ENCODE measurements at regions not wholly inside any gene's neighbourhood (a gene's known extent, or its start where the extent isn't known, plus 50 kb on each side); places are given as distances from the start of the nearest gene placed in this dataset.

GRCh38 chr11:15690320-15690719 lies 575.6 kb downstream of the INSC start:
- CTCF ChIA-PET, result no interaction called here
- no peak for DNase-seq
- H3K27ac Mint-ChIP-seq, result no peak overlapping the region
- H3K27me3 Mint-ChIP-seq (ENCODE audit: low read depth), result peaks cover 11% of the 10 kb centered on the region
- peaks cover 4% of the 10 kb centered on the region for H3K9me3 Mint-ChIP-seq
- no peak overlapping the region for H3K4me3 Mint-ChIP-seq
- no peaks in the 10 kb centered on the region for H3K36me3 Mint-ChIP-seq (ENCODE audit: low read depth)
- H3K4me1 Mint-ChIP-seq (ENCODE audit: low read depth), result no peaks in the 10 kb centered on the region
- intact Hi-C loops (cut with micrococcal nuclease), result no loop called here

DNA sequence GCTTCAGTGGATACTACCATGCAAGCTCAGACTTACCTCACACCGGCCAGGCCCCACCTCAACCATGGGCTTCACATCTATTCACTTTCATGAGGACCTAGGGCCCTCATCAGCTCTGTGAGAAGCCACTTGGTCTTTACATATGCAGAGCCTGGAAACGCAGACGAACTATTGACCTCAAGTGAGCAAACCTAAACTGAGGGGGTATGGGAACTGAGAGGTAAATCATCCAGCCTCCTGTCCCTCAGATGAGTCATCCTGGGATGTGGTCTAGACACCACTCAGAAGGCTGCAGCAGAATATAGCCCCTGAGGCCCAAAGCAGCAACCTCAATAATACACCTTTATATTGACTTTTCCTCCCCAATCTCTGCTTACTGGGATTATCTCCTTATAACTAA lies 578.0 kb downstream of the INSC start:
- H3K36me3 Mint-ChIP-seq (ENCODE audit: low read depth), result no peaks in the 10 kb centered on the region
- H3K9me3 Mint-ChIP-seq, result peaks cover 2% of the 10 kb centered on the region
- H3K27ac Mint-ChIP-seq, result no peak overlapping the region
- no peaks in the 10 kb centered on the region for H3K4me1 Mint-ChIP-seq (ENCODE audit: low read depth)
- DNase-seq, result no peak
- CTCF ChIA-PET, result no interaction called here
- H3K4me3 Mint-ChIP-seq, result no peak overlapping the region
- intact Hi-C loops (cut with micrococcal nuclease), result no loop called here
- peaks cover 11% of the 10 kb centered on the region for H3K27me3 Mint-ChIP-seq (ENCODE audit: low read depth)

- Mint-ChIP-seq H3K36me3 (ENCODE audit: low read depth) (no peaks in the 10 kb centered on the region), H3K27me3 (ENCODE audit: low read depth) (peaks cover 8% of the 10 kb centered on the region), H3K4me3 (no peak overlapping the region), H3K4me1 (ENCODE audit: low read depth) (no peaks in the 10 kb centered on the region), H3K27ac (no peak overlapping the region), H3K9me3 (peaks cover 2% of the 10 kb centered on the region)
- no peak for DNase-seq
- CTCF ChIA-PET, result interaction anchor here (1.8 kb wide), 1 partner anchor 47 kb away, joined by 5 read pairs; no protein-coding TSS in a partner anchor
- intact Hi-C loops (cut with micrococcal nuclease), result no loop called here
These were observed 580.5 kb downstream of the INSC start for GRCh38 chr11:15695096-15695721.

GRCh38 chr11:15696069-15696468 lies 581.3 kb downstream of the INSC start:
- no peak overlapping the region for H3K4me3 Mint-ChIP-seq
- intact Hi-C loops (cut with micrococcal nuclease), result no loop called here
- peaks cover 8% of the 10 kb centered on the region for H3K27me3 Mint-ChIP-seq (ENCODE audit: low read depth)
- H3K9me3 Mint-ChIP-seq, result peaks cover 2% of the 10 kb centered on the region
- H3K36me3 Mint-ChIP-seq (ENCODE audit: low read depth), result no peaks in the 10 kb centered on the region
- DNase-seq, result no peak
- no peaks in the 10 kb centered on the region for H3K4me1 Mint-ChIP-seq (ENCODE audit: low read depth)
- CTCF ChIA-PET, result interaction anchor here (1.8 kb wide), 1 partner anchor 47 kb away, joined by 5 read pairs; no protein-coding TSS in a partner anchor
- H3K27ac Mint-ChIP-seq, result no peak overlapping the region

DNA sequence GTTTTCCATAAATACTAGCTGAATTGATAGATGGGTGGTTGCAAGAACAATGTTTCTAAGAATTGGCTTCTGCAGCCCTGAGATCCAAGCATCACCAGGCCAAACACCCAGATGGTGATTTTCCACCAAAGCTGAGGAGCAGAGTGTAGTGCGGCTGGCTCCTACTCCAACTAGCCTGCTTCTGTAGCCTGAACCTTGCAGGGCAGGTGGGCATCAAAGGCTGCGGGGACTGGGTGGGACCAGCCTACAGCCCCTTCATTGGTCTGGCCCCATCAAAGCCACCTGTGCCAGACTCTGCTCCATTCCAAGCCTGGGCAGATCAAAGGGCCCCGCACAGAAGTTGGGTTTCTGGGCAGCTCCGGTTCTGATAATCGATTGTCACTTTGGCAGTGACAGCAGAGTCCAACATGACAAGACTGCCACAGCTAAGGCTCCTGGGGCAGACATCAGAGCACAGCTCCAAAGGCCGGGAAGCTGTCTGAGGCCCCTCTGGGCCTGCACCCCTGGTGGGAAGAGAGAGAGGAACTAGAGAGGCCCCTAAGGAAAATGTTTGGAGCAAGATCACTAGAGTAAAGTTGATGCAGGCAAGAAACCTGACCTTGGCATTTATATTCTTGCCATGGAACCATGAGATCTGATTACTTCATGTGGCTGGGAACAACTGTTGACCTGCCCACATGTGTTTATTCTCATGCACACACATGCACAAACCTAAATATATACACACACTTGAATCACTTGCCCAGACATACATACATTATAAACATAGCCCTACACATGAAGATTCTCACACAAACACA lies 582.9 kb downstream of the INSC start:
- peaks cover 2% of the 10 kb centered on the region for H3K27me3 Mint-ChIP-seq (ENCODE audit: low read depth)
- no peaks in the 10 kb centered on the region for H3K4me1 Mint-ChIP-seq (ENCODE audit: low read depth)
- H3K9me3 Mint-ChIP-seq, result no peaks in the 10 kb centered on the region
- CTCF ChIA-PET, result no interaction called here
- no peak overlapping the region for H3K4me3 Mint-ChIP-seq
- H3K36me3 Mint-ChIP-seq (ENCODE audit: low read depth), result no peaks in the 10 kb centered on the region
- H3K27ac Mint-ChIP-seq, result no peak overlapping the region
- DNase-seq, result no peak
- intact Hi-C loops (cut with micrococcal nuclease), result no loop called here

- CTCF ChIA-PET, result no interaction called here
- Mint-ChIP-seq H3K4me3 (no peak overlapping the region), H3K27me3 (ENCODE audit: low read depth) (no peaks in the 10 kb centered on the region), H3K36me3 (ENCODE audit: low read depth) (no peaks in the 10 kb centered on the region), H3K27ac (no peak overlapping the region), H3K9me3 (no peaks in the 10 kb centered on the region), H3K4me1 (ENCODE audit: low read depth) (no peaks in the 10 kb centered on the region)
- intact Hi-C loops (cut with micrococcal nuclease), result no loop called here
- DNase-seq, result no peak
These were observed 584.1 kb downstream of the INSC start for GRCh38 chr11:15698855-15699254.

DNA sequence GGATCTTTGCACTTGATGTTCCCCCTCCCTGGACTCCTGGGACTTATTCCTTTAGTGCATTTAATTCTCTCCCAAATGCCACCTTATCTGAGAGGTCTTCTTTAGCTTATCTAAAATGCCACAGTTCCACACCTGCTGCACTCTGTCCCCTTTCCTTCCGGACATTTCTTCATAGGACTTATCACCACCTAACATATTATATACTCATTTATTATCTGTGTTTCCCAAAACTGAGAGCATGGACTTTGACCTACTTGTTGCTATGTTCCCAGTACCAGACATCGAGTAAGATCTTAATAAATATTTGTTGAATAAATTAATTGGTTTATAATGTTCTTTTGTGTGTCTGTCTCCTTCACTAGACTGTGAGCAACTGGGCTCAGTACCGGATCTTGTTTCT lies 585.3 kb downstream of the INSC start:
- Mint-ChIP-seq H3K27me3 (ENCODE audit: low read depth) (no peaks in the 10 kb centered on the region), H3K4me1 (ENCODE audit: low read depth) (no peaks in the 10 kb centered on the region), H3K4me3 (no peak overlapping the region), H3K27ac (no peak overlapping the region), H3K9me3 (no peaks in the 10 kb centered on the region), H3K36me3 (ENCODE audit: low read depth) (no peaks in the 10 kb centered on the region)
- DNase-seq, result no peak
- CTCF ChIA-PET, result no interaction called here
- intact Hi-C loops (cut with micrococcal nuclease), result no loop called here

DNA sequence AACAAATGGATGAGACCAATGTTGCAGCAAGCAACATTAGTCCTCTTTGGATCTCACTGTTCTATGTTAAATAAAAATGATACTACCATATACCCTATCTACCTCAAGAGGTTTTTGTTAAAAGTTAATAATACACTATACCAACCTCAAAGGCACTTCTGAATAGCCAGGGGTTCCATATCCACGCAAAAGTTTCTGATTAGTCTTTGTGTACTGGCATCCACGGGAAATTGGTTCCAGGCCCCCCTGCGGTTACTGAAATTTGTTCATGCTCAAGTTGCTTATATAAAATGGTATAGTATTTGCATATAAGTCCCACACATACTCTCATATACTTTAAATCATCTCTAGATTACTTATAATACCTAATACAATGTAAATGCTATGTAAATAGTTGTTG lies 585.7 kb downstream of the INSC start:
- no peaks in the 10 kb centered on the region for H3K36me3 Mint-ChIP-seq (ENCODE audit: low read depth)
- no peak overlapping the region for H3K4me3 Mint-ChIP-seq
- no peak overlapping the region for H3K27ac Mint-ChIP-seq
- no peaks in the 10 kb centered on the region for H3K9me3 Mint-ChIP-seq
- no peak for DNase-seq
- no peaks in the 10 kb centered on the region for H3K4me1 Mint-ChIP-seq (ENCODE audit: low read depth)
- CTCF ChIA-PET, result no interaction called here
- intact Hi-C loops (cut with micrococcal nuclease), result no loop called here
- no peaks in the 10 kb centered on the region for H3K27me3 Mint-ChIP-seq (ENCODE audit: low read depth)

DNA sequence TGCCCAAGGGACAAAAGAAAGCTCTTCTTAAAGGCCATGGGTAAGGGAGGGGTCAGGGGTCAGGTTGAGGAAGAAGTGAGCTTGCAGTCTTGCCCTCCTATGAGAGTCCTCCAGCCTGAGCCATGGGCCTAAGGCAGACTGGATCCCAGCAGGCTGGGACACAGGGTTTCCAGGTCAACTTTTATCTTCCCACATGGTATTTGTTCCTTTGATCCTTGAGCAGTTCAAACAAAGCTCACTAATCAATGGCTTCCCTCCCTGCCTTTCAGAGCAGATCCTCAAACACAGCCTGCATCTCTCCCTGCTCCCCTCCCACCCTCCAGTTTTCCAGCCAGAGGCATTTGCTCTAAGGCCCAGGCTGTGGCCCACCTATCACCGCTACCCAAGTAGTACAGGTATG lies 589.3 kb downstream of the INSC start:
- Mint-ChIP-seq H3K36me3 (ENCODE audit: low read depth) (no peaks in the 10 kb centered on the region), H3K9me3 (no peaks in the 10 kb centered on the region), H3K27me3 (ENCODE audit: low read depth) (no peaks in the 10 kb centered on the region), H3K4me1 (ENCODE audit: low read depth) (no peaks in the 10 kb centered on the region), H3K4me3 (no peak overlapping the region), H3K27ac (no peak overlapping the region)
- no peak for DNase-seq
- intact Hi-C loops (cut with micrococcal nuclease), result no loop called here
- CTCF ChIA-PET, result no interaction called here

GRCh38 chr11:15704556-15704955 lies 589.8 kb downstream of the INSC start:
- H3K36me3 Mint-ChIP-seq (ENCODE audit: low read depth), result no peaks in the 10 kb centered on the region
- CTCF ChIA-PET, result no interaction called here
- no peaks in the 10 kb centered on the region for H3K4me1 Mint-ChIP-seq (ENCODE audit: low read depth)
- no peaks in the 10 kb centered on the region for H3K9me3 Mint-ChIP-seq
- no peak overlapping the region for H3K4me3 Mint-ChIP-seq
- H3K27me3 Mint-ChIP-seq (ENCODE audit: low read depth), result no peaks in the 10 kb centered on the region
- no peak for DNase-seq
- intact Hi-C loops (cut with micrococcal nuclease), result no loop called here
- no peak overlapping the region for H3K27ac Mint-ChIP-seq

DNA sequence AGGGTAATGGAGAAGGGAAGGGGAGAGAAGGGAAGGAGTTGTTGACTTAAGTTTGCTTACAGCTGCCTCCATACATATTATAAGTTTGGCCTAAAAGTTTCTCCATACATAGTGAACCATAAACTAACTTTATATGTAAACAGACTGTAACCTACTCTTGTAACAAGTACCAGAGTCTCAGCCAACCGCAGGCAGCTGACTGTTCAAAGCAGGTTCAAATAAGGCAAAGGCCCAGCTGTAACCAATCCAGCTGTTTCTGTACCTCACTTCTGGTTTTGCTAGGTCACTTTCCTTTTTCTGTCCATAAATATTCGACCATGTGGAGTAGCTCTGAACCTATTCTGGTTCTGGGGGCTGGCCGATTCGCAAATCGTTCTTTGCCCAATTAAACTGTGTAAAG lies 591.2 kb downstream of the INSC start:
- CTCF ChIA-PET, result interaction anchor here (0.6 kb wide), 1 partner anchor 20 kb away, joined by 3 read pairs; no protein-coding TSS in a partner anchor
- intact Hi-C loops (cut with micrococcal nuclease), result no loop called here
- no peak overlapping the region for H3K27ac Mint-ChIP-seq

GRCh38 chr11:15707194-15707593 lies 592.5 kb downstream of the INSC start:
- no peaks in the 10 kb centered on the region for H3K36me3 Mint-ChIP-seq (ENCODE audit: low read depth)

More for the DNA sequence above, 591.2 kb downstream of the INSC start:
- Mint-ChIP-seq H3K9me3 (no peaks in the 10 kb centered on the region), H3K4me3 (no peak overlapping the region), H3K36me3 (ENCODE audit: low read depth) (no peaks in the 10 kb centered on the region), H3K4me1 (ENCODE audit: low read depth) (no peaks in the 10 kb centered on the region), H3K27me3 (ENCODE audit: low read depth) (no peaks in the 10 kb centered on the region)
- no peak for DNase-seq

DNA sequence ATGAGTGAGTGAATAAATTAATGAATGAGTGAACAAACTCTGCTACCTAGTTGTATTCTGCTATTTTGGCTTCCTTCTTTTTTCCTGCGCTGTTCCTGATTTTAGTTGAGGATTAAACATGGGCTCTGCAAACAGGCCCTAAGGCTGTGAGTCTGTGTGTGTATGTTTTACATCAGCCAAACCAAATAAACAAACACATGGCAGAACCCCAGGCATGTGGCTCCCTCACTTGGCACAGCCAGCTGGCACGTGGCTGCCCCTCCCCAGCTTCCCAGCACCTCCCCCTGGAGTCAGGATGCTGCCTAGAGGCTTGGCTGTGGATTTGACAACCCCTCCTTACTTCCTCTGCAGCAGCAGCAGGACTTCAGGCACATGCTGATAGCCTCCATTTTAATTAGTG lies 593.2 kb downstream of the INSC start:
- intact Hi-C loops (cut with micrococcal nuclease), result no loop called here
- Mint-ChIP-seq H3K4me1 (ENCODE audit: low read depth) (no peaks in the 10 kb centered on the region), H3K9me3 (no peaks in the 10 kb centered on the region), H3K4me3 (no peak overlapping the region), H3K36me3 (ENCODE audit: low read depth) (no peaks in the 10 kb centered on the region), H3K27ac (no peak overlapping the region), H3K27me3 (ENCODE audit: low read depth) (no peaks in the 10 kb centered on the region)
- DNase-seq, result no peak
- CTCF ChIA-PET, result no interaction called here

More at GRCh38 chr11:15707194-15707593, 592.5 kb downstream of the INSC start:
- Mint-ChIP-seq H3K9me3 (no peaks in the 10 kb centered on the region), H3K27ac (no peak overlapping the region), H3K27me3 (ENCODE audit: low read depth) (no peaks in the 10 kb centered on the region), H3K4me1 (ENCODE audit: low read depth) (no peaks in the 10 kb centered on the region), H3K4me3 (no peak overlapping the region)
- intact Hi-C loops (cut with micrococcal nuclease), result no loop called here
- no peak for DNase-seq
- CTCF ChIA-PET, result no interaction called here
